HCT116 (cell line): ENCODE measurements at regions not wholly inside any gene's neighbourhood (a gene's known extent, or its start where the extent isn't known, plus 50 kb on each side); places are given as distances from the start of the nearest gene placed in this dataset.

Experiments
- ATAC-seq: fragments of 200-7000 bp; cut with Tn5 transposase; 2 replicates; pipeline ENCODE4 v1.9.1; 2020; ENCODE audit warnings: mild to moderate bottlenecking, moderate library complexity
- BruUV-seq: library from RNA; stranded (reverse); fragments of 400-500 nt; replicated peaks from 2 replicates; lab custom pipeline; 2021; lab: Mats Ljungman, UMichigan
- CTCF ChIA-PET: fragments of 300-600 bp; sonication (Branson Sonifier 250); formaldehyde crosslinking; loops from one replicate; lab custom pipeline; 2021; ENCODE audit warnings: antibody characterized with exemption; lab: Charles Lee
- POLR2A ChIA-PET: fragments of 300-600, 350-600 bp; sonication (Branson Sonifier 250); formaldehyde crosslinking; loops from one replicate; lab custom pipeline; 2021; ENCODE audit warnings: antibody characterized with exemption; lab: Charles Lee
- RAD21 ChIA-PET, 2 experiments: fragments of 300-600 bp; sonication (Branson Sonifier 250); formaldehyde crosslinking; loops; one replicate each; lab custom pipeline; 2023; ENCODE audit warnings: low total read pairs in 2 of 2; ENCODE audit not compliant: uncharacterized antibody in 2 of 2, unreplicated experiment in 2 of 2, low non-redundant PET in 1 of 2; lab: Charles Lee
- DNase-seq: peaks from one replicate; pipeline ENCODE4 v3.0.0-alpha.2; 2010; ENCODE audit warnings: low read depth, low spot score
- H2AFZ ChIP-seq: fragments of 200-600 bp; shearing (Covaris generic), sonication (generic); 2 replicates; pipeline ENCODE4 v1.6.1; 2017; ENCODE audit warnings: low read depth, mixed run types, mixed read lengths, antibody characterized with exemption, low read length; ENCODE audit not compliant: poor library complexity, severe bottlenecking
- H3K27ac ChIP-seq: 2 replicates; pipeline ENCODE4 v1.5.1; 2012; ENCODE audit warnings: low read depth, low read length
- H3K27me3 ChIP-seq: fragments of 200-600 bp; sonication (generic); 2 replicates; pipeline ENCODE4 v1.6.1; 2016; ENCODE audit warnings: mixed run types, low read length, mixed read lengths; ENCODE audit not compliant: insufficient read depth
- H3K36me3 ChIP-seq, 2 experiments: fragments of 200-500 bp in 1 of 2; fragments of 200-600 bp in 1 of 2; sonication (Bioruptor generic) in 1 of 2; sonication (generic) in 1 of 2; 2 replicates each; pipeline versions ENCODE4 v1.5.1 to v1.6.1; 2014 to 2016; ENCODE audit warnings: low read length in 2 of 2, inconsistent platforms in 1 of 2, mixed read lengths in 1 of 2, mixed run types in 1 of 2; ENCODE audit not compliant: insufficient read depth in 2 of 2, control insufficient read depth in 1 of 2
- H3K4me1 ChIP-seq, 2 experiments: fragments of 200-600 bp in 1 of 2; sonication (generic) in 1 of 2; 2 replicates each; pipeline versions ENCODE4 v1.5.1 to v1.6.1; 2012 to 2017; ENCODE audit warnings: low read length in 2 of 2, inconsistent platforms in 1 of 2, mild to moderate bottlenecking in 1 of 2, mixed read lengths in 1 of 2, mixed run types in 1 of 2, moderate library complexity in 1 of 2; ENCODE audit not compliant: insufficient read depth in 2 of 2, control insufficient read depth in 1 of 2
- H3K4me2 ChIP-seq: fragments of 200-600 bp; sonication (generic); 2 replicates; pipeline ENCODE4 v1.6.1; 2017; ENCODE audit warnings: mixed run types, low read length, mixed read lengths
- H3K4me3 ChIP-seq, 2 experiments: fragments of 200-600 bp in 1 of 2; sonication (generic) in 1 of 2; replicated peaks in 1 of 2; 2 replicates each; pipeline ENCODE4 v1.5.1; 2011 to 2016; ENCODE audit warnings: low read length in 2 of 2, control low read depth in 1 of 2, low read depth in 1 of 2, mild to moderate bottlenecking in 1 of 2, mixed read lengths in 1 of 2, mixed run types in 1 of 2
- H3K79me2 ChIP-seq: fragments of 200-600 bp; sonication (generic); 2 replicates; pipeline ENCODE4 v1.6.1; 2017; ENCODE audit warnings: mild to moderate bottlenecking, mixed run types, low read length, moderate library complexity, mixed read lengths; ENCODE audit not compliant: insufficient read depth
- H3K9ac ChIP-seq: fragments of 200-600 bp; sonication (generic); 2 replicates; pipeline ENCODE4 v1.6.1; 2016; ENCODE audit warnings: low read length, mixed read lengths
- H3K9me2 ChIP-seq: fragments of 200-600 bp; sonication (generic), shearing (Covaris generic); 2 replicates; pipeline ENCODE4 v1.6.1; 2017; ENCODE audit warnings: mixed run types, mild to moderate bottlenecking, moderate library complexity; ENCODE audit not compliant: insufficient read depth
- H3K9me3 ChIP-seq, 2 experiments: fragments of 200-500 bp in 1 of 2; fragments of 200-600 bp in 1 of 2; sonication (Bioruptor generic) in 1 of 2; sonication (generic) in 1 of 2; 2 replicates each; pipeline ENCODE4 v1.6.1; 2014 to 2017; ENCODE audit warnings: low read length in 2 of 2, mixed read lengths in 2 of 2, inconsistent platforms in 1 of 2, low read depth in 1 of 2, mild to moderate bottlenecking in 1 of 2, mixed run types in 1 of 2, moderate library complexity in 1 of 2; ENCODE audit not compliant: control insufficient read depth in 1 of 2, insufficient read depth in 1 of 2
- H4K20me1 ChIP-seq: fragments of 200-600 bp; sonication (generic), shearing (Covaris generic); 2 replicates; pipeline ENCODE4 v1.6.1; 2017; ENCODE audit warnings: mixed run types, mild to moderate bottlenecking, moderate library complexity; ENCODE audit not compliant: insufficient read depth
- CBX3 ChIP-seq: IDR thresholded peaks from 2 replicates; pipeline ENCODE4 v1.6.1; 2012; ENCODE audit warnings: low read depth
- CEBPB ChIP-seq: IDR thresholded peaks from 2 replicates; pipeline ENCODE4 v1.6.1; 2012; ENCODE audit warnings: low read depth
- EGR1 ChIP-seq: IDR thresholded peaks from 2 replicates; pipeline ENCODE4 v1.6.1; 2012; ENCODE audit warnings: low read depth
- EZH2 ChIP-seq: fragments of 200-600 bp; sonication (generic); IDR thresholded peaks from 2 replicates; pipeline ENCODE4 v1.6.1; 2017; ENCODE audit warnings: antibody characterized with exemption, mixed run types
- POLR2A ChIP-seq: IDR thresholded peaks from 2 replicates; pipeline ENCODE4 v1.7.0; 2011; ENCODE audit warnings: borderline replicate concordance; ENCODE audit not compliant: insufficient read depth, insufficient read length; ENCODE audit errors: extremely low read depth
- POLR2AphosphoS5 ChIP-seq: IDR thresholded peaks from 2 replicates; pipeline ENCODE4 v1.6.1; 2011; ENCODE audit warnings: mild to moderate bottlenecking, low read depth, low read length, moderate library complexity
- RAD21 ChIP-seq: IDR thresholded peaks from 2 replicates; pipeline ENCODE4 v1.6.1; 2012; ENCODE audit warnings: low read depth, mild to moderate bottlenecking
- SIN3A ChIP-seq: IDR thresholded peaks from 2 replicates; pipeline ENCODE4 v1.6.1; 2012; ENCODE audit warnings: low read depth
- SP1 ChIP-seq: IDR thresholded peaks from 2 replicates; pipeline ENCODE4 v1.6.1; 2012; ENCODE audit warnings: low read depth
- ZFX ChIP-seq: fragments of 450-650 bp; IDR thresholded peaks from 2 replicates; pipeline ENCODE4 v1.6.1; 2017
- intact Hi-C: fragments of 100-400 bp; cut with micrococcal nuclease; formaldehyde crosslinking; loops from 2 replicates; pipeline ENCODE4 v1.10.0; 2022
- TF ChIP-seq, protein P1 (sequence below): IDR thresholded peaks from 2 replicates; pipeline ENCODE4 v1.6.1; 2012
- TF ChIP-seq, protein P2 (sequence below): IDR thresholded peaks from 2 replicates; pipeline ENCODE4 v1.6.1; 2011; ENCODE audit warnings: mild to moderate bottlenecking, low read length, moderate library complexity; ENCODE audit not compliant: insufficient replicate concordance; ENCODE audit errors: extremely low read depth

DNA sequence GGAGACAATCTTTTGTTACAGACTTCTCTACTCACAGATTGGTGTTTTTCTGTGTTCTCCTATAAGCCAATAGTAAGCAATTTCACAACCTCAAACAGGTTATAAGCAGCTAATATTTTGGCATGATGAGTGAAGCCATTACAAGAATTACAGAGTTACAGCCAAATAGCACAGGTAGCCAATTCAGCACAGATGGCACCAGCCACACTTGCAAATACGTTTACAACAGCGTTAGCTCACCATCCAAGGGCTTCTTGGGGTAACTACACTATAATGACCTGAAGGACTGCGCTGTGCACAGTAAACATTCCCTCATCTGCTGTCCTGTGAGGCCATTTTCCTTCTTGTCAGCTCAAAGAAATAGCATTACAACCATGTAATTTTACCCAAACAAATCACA, 428.6 kb downstream of the TCERG1L start:
- BruUV-seq, result no TSS peak
- Histone ChIP-seq H3K36me3 (no peaks in the 10 kb centered on the region), H3K4me1 (no peaks in the 10 kb centered on the region), H3K79me2 (no peaks in the 10 kb centered on the region), H3K9ac (no peak overlapping the region), H3K4me3 (no peak overlapping the region), H4K20me1 (no peaks in the 10 kb centered on the region), H2AFZ (no peak overlapping the region), H3K27ac (no peak overlapping the region), H3K4me2 (no peak overlapping the region), H3K9me3 (no peaks in the 10 kb centered on the region), H3K9me2 (no peaks in the 10 kb centered on the region), H3K27me3 (no peaks in the 10 kb centered on the region)
- DNase-seq, result no peak
- ChIA-PET CTCF (no interaction called here), RAD21 (no interaction called here), POLR2A (no interaction called here)
- ATAC-seq, result no peak
- no peak for TF ChIP-seq SIN3A
- no peak for TF ChIP-seq CBX3
- no peak for TF ChIP-seq POLR2AphosphoS5
- TF ChIP-seq, protein P1, sequence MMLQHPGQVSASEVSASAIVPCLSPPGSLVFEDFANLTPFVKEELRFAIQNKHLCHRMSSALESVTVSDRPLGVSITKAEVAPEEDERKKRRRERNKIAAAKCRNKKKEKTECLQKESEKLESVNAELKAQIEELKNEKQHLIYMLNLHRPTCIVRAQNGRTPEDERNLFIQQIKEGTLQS, result no peak
- TF ChIP-seq CEBPB, result no peak
- TF ChIP-seq EGR1, result no peak
- no peak for TF ChIP-seq POLR2A
- TF ChIP-seq EZH2, result no peak
- TF ChIP-seq, protein P2, sequence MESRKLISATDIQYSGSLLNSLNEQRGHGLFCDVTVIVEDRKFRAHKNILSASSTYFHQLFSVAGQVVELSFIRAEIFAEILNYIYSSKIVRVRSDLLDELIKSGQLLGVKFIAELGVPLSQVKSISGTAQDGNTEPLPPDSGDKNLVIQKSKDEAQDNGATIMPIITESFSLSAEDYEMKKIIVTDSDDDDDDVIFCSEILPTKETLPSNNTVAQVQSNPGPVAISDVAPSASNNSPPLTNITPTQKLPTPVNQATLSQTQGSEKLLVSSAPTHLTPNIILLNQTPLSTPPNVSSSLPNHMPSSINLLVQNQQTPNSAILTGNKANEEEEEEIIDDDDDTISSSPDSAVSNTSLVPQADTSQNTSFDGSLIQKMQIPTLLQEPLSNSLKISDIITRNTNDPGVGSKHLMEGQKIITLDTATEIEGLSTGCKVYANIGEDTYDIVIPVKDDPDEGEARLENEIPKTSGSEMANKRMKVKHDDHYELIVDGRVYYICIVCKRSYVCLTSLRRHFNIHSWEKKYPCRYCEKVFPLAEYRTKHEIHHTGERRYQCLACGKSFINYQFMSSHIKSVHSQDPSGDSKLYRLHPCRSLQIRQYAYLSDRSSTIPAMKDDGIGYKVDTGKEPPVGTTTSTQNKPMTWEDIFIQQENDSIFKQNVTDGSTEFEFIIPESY, result no peak
- TF ChIP-seq RAD21, result no peak
- intact Hi-C loops, result no loop called here

DNA sequence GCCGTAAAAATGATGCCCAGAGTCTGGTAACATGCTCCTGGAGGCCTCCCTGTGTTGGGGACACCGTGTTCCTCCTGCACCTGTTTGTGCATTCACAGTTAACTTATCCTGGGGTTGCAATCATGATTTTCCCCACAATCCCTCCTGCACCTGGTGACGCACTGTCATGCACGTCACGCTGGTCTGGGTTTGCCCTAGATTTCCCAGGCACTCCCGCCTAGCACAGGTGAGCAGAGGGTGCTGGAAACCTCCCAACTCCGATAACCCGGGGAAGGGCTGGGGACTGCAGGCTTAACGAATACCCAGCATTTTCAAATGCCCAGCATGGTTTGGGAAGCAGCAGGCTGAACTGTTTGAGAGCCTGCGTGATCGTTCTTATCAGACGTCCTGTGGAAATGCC, 427.1 kb downstream of the TCERG1L start:
- BruUV-seq, result no TSS peak

More for the DNA sequence above, 427.1 kb downstream of the TCERG1L start:
- H2AFZ ChIP-seq, result no peak overlapping the region
- H3K79me2 ChIP-seq, result no peaks in the 10 kb centered on the region
- ATAC-seq (no peak), DNase-seq (no peak)
- H3K4me2 ChIP-seq, result no peak overlapping the region
- ChIA-PET RAD21 (no interaction called here), CTCF (no interaction called here)
- H3K4me3 ChIP-seq, result no peak overlapping the region
- H3K9ac ChIP-seq, result no peak overlapping the region
- H3K4me1 ChIP-seq, result no peaks in the 10 kb centered on the region
- intact Hi-C loops, result no loop called here
- no peak for TF ChIP-seq SP1
- TF ChIP-seq, protein P2, result no peak
- no peak for TF ChIP-seq RAD21
- TF ChIP-seq ZFX, result no peak
- TF ChIP-seq, all 23 proteins: peak for 0
- H4K20me1 ChIP-seq, result no peaks in the 10 kb centered on the region
- POLR2A ChIA-PET, result no interaction called here
- no peaks in the 10 kb centered on the region for H3K9me2 ChIP-seq
- no peaks in the 10 kb centered on the region for H3K27me3 ChIP-seq
- no peaks in the 10 kb centered on the region for H3K9me3 ChIP-seq
- no peak overlapping the region for H3K27ac ChIP-seq
- no peaks in the 10 kb centered on the region for H3K36me3 ChIP-seq
